LNCAP (cell line): ENCODE measurements at regions not wholly inside any gene's neighbourhood (a gene's known extent, or its start where the extent isn't known, plus 50 kb on each side); places are given as distances from the start of the nearest gene placed in this dataset.

Experiments
- CTCF ChIP-seq: fragments of 450-650 bp; IDR thresholded peaks from 2 replicates; pipeline ENCODE4 v1.5.1; 2017; ENCODE audit warnings: mild to moderate bottlenecking

- TF ChIP-seq CTCF, result no peak
These were observed 689.6 kb downstream of the DHX35 start for GRCh38 chr20:39651645-39652325.

- TF ChIP-seq CTCF, result no peak
These were observed 684.8 kb downstream of the DHX35 start for GRCh38 chr20:39646874-39647413.

- TF ChIP-seq CTCF, result no peak
These were observed 683.0 kb downstream of the DHX35 start for GRCh38 chr20:39645131-39645530.

- no peak for TF ChIP-seq CTCF
These were observed 681.1 kb downstream of the DHX35 start for GRCh38 chr20:39643292-39643691.

GRCh38 chr20:39641423-39641822 is 679.3 kb downstream of the DHX35 start:
- no peak for TF ChIP-seq CTCF

GRCh38 chr20:39640147-39640546 is 678.0 kb downstream of the DHX35 start:
- no peak for TF ChIP-seq CTCF

GRCh38 chr20:39638731-39639130 is 676.6 kb downstream of the DHX35 start:
- TF ChIP-seq CTCF, result no peak

GRCh38 chr20:39633689-39634088 is 671.5 kb downstream of the DHX35 start:
- no peak for TF ChIP-seq CTCF
